HFF-Myc (cell line): ENCODE measurements at regions not wholly inside any gene's neighbourhood (a gene's known extent, or its start where the extent isn't known, plus 50 kb on each side); places are given as distances from the start of the nearest gene placed in this dataset.
"Not testable (repeated sequence)": the region's sequence is repeated elsewhere in the genome, so short reads cannot be mapped to it uniquely, and the experiment has no call there.

Experiments
- DNase-seq: peaks from one replicate; pipeline ENCODE4 v3.0.0-alpha.2; 2011; ENCODE audit warnings: low read depth; ENCODE audit errors: extremely low read depth
- H3K4me3 ChIP-seq: replicated peaks from 2 replicates; pipeline ENCODE4 v1.5.1; 2011; ENCODE audit warnings: low read depth, mild to moderate bottlenecking, control low read depth, low read length
- CTCF ChIP-seq: IDR thresholded peaks from 2 replicates; pipeline ENCODE4 v1.5.1; 2012; ENCODE audit warnings: mild to moderate bottlenecking, low read depth, low read length, control low read depth; ENCODE audit errors: missing control alignments

- H3K4me3 ChIP-seq = no peak overlapping the region
- TF ChIP-seq CTCF = no peak
- no peak for DNase-seq
Observed at GRCh38 chr3:107465064-107465631, 57.6 kb upstream of the BBX start.

GRCh38 chr3:107468782-107469181, 54.0 kb upstream of the BBX start:
- no peak for DNase-seq
- no peak for TF ChIP-seq CTCF
- H3K4me3 ChIP-seq = no peak overlapping the region

- H3K4me3 ChIP-seq, DNase-seq: not testable (repeated sequence)
Observed at GRCh38 chr3:107470496-107470895, 52.3 kb upstream of the BBX start.
